Large intestine (tissue), 3 donors: ENCODE measurements at regions not wholly inside any gene's neighbourhood (a gene's known extent, or its start where the extent isn't known, plus 50 kb on each side); places are given as distances from the start of the nearest gene placed in this dataset.
A peak's percentile ranks its signal among the peaks of the same experiment; 100 is the strongest.

ENCODE experiments used
- DNase-seq, 2 donors: peaks; one replicate each; pipeline versions ENCODE4 v3.0.0 to v3.0.0-alpha.2; 2013
- H3K27ac ChIP-seq: one replicate; pipeline ENCODE4 v1.5.1; 2013; ENCODE audit warnings: low read length
- H3K27me3 ChIP-seq: 2 replicates; pipeline ENCODE4 v1.6.1; 2013; ENCODE audit warnings: low read length; ENCODE audit not compliant: control insufficient read depth, insufficient read depth
- H3K36me3 ChIP-seq: 2 replicates; pipeline ENCODE4 v1.6.1; 2013; ENCODE audit warnings: low read length; ENCODE audit not compliant: control insufficient read depth, insufficient read depth
- H3K4me1 ChIP-seq: one replicate; pipeline ENCODE4 v1.6.1; 2013; ENCODE audit warnings: low read length; ENCODE audit not compliant: control insufficient read depth, insufficient read depth
- H3K4me3 ChIP-seq: one replicate; pipeline ENCODE4 v1.5.1; 2013; ENCODE audit warnings: low read length
- H3K9me3 ChIP-seq: one replicate; pipeline ENCODE4 v1.6.1; 2013; ENCODE audit warnings: mild to moderate bottlenecking, low read depth, low read length, moderate library complexity; ENCODE audit not compliant: control insufficient read depth
- WGBS: methylation state at CpG from one replicate; pipeline ENCODE4 v1.1.5; 2013; ENCODE audit warnings: low lambda C conversion rate; ENCODE audit not compliant: insufficient coverage; 5-methylcytosine and 5-hydroxymethylcytosine counted together

DNA sequence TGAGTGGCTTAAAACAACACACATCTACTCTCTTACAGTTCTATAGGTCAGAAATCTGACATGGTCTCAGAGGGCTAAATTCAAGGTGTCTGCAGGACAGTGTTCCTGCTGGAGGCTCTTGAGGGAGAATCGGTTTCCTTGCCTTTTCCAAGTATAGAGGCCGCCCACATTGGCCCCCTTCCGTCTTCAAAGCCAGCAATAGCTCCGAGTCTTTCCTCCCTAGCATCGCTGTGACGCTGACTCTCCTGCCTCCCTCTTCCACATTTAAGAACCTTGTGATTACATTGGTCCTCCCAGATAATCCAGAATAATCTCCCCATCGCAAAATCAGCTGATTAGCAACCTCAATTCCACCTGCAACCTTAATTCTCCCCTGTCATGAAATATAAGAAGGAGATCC is 81.3 kb upstream of the IER5L start:
- no CpG with 5 or more reads among the region's 7 CpGs for WGBS
- Histone ChIP-seq H3K9me3 (peaks cover 5% of the 10 kb centered on the region), H3K27me3 (peaks cover 38% of the 10 kb centered on the region), H3K36me3 (no peaks in the 10 kb centered on the region), H3K27ac (no peak overlapping the region), H3K4me3 (no peak overlapping the region), H3K4me1 (peaks cover 5% of the 10 kb centered on the region)
- DNase-seq, result no peak

DNA sequence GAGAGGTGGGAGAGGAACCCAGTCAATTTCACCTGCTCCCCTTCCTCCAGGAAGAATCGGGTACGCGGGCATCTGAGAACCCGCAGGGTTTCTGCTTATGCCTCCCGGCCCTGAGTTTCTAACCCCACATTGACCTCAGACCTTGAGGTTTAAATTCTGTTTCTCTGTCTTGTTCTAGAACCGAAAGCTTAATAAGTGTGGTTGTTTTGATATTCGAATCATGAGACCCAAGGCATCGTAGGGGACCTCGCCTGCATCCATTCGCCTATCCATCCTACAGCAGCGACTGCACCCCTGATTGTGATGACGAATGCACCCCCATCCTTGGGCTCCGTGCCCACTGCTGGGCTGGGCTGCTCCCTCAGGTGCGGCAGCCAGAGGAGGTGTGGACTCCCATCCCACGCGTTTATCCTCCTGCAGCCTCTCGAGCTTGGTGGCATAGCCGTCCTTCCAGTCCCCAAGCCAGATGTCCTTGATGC is 80.8 kb upstream of the IER5L start:
- H3K27ac ChIP-seq, result no peak overlapping the region
- DNase-seq, result no peak
- H3K9me3 ChIP-seq, result peaks cover 5% of the 10 kb centered on the region
- no peaks in the 10 kb centered on the region for H3K36me3 ChIP-seq
- peaks cover 43% of the 10 kb centered on the region for H3K27me3 ChIP-seq
- no peak overlapping the region for H3K4me3 ChIP-seq
- peaks cover 5% of the 10 kb centered on the region for H3K4me1 ChIP-seq
- no CpG with 5 or more reads among the region's 18 CpGs for WGBS

DNA sequence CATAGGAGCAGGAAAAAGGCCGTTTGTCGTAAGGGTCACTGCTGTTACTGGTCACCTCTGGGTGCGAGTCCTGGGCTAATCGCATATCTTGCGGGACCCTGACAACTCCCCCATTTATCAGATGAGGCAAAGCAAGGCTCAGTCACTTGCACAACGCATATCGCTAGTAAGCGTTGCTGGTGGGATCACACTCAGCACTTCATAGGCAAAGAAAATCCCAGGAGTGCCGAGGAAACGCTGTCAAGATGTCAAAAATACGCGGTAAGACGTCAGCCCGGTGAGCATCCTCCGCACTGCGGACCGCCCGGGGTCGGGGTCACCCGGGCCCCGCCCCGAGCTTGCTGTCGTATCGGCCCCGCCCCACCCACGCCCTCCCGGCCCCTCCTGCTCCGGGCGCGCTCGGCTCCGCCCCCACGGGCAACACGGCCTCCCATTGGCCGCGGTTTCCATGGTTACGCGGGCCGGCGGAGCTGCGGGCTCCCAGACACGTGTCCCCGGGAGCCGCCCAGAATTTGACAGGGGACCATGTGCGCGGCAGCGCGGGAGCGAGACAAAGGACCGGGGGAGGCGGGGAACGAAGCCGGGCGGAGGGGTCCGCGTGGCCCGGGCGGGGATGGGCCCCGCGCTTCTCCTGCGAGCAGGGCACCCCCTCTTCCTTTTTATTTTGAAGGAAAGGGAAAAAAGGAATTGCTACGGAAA is 80.2 kb upstream of the IER5L start:
- H3K4me1 ChIP-seq, result peaks cover 5% of the 10 kb centered on the region

DNA sequence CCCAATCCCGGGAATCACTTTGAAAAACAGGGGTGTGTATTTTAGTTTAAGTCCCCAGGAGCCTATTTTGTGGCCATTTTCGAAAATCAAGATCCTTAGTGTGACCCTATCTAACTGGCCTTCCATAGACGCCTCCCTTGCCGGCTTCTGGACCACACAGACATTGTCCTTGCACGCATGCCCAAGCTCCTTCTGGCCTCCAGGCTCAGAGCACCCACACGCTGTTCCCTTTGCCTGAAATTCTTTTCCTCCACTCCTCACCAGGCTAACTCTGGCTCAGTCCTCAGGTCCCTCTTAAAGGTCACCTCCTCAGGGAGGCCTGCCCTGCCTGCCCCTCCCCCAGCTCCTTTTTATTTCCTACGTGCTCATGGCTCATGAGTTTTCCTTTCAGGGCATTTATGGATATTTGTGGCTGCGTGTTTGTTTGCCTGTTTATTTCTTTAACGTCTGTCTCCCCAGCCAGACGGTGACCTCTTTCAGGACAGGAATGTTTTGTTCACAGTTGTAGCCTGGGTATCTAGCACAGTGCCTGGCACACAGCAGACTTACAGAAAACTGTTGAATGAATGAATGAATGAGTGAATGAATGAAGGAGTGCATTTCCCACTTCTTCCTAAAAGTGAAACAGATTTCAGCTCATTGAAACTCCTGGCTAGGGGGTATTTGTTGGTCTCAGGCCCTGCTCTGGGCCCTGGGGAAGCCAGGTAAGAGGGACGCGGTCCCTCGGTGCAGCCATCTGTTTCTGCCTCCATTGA is 79.1 kb upstream of the IER5L start:
- H3K4me3 ChIP-seq, result no peak overlapping the region
- no peak overlapping the region for H3K27ac ChIP-seq
- DNase-seq, result no peak
- H3K36me3 ChIP-seq, result no peaks in the 10 kb centered on the region
- H3K9me3 ChIP-seq, result peaks cover 5% of the 10 kb centered on the region
- H3K4me1 ChIP-seq, result peaks cover 5% of the 10 kb centered on the region
- no CpG with 5 or more reads among the region's 13 CpGs for WGBS
- peaks cover 48% of the 10 kb centered on the region for H3K27me3 ChIP-seq

More for the DNA sequence above, 80.2 kb upstream of the IER5L start:
- H3K27ac ChIP-seq, result no peak overlapping the region
- H3K4me3 ChIP-seq, result no peak overlapping the region
- peak; percentile 78 to 79 for DNase-seq
- no CpG with 5 or more reads among the region's 62 CpGs for WGBS
- peaks cover 5% of the 10 kb centered on the region for H3K9me3 ChIP-seq
- H3K27me3 ChIP-seq, result peaks cover 48% of the 10 kb centered on the region
- H3K36me3 ChIP-seq, result no peaks in the 10 kb centered on the region

DNA sequence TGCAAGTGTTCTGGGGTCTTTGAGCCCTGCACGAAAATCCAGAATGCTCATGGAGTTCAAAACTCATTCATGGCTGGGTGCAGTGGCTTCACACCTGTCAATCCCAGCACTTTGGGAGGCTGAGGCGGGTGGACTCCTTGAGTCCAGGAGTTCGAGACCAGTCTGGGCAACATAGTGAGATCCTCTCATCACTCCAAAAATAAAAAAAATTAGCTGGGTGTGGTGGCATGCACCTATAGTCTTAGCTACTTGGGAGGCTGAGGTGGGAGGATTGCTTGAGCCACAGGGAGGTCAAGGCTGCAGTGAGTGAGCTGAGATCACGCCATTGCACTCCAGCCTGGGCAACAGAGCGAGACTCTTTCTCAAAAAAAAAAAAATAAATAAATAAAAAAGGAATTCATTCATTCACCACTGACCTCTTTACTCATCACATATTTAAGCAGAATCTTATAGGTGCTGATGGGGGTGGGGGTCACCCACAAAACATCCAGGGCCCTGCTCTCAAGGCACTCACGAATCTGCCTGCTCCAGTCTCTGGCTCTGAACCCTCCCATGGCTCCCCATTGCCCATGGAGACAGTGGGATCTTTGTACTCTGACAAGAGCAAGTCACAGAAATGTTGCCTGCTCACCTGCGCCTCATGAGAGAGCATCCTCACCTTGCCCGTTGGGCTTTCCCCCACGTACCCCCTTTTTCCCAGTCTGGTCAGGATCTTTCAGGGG is 76.7 kb upstream of the IER5L start:
- no CpG with 5 or more reads among the region's 9 CpGs for WGBS

DNA sequence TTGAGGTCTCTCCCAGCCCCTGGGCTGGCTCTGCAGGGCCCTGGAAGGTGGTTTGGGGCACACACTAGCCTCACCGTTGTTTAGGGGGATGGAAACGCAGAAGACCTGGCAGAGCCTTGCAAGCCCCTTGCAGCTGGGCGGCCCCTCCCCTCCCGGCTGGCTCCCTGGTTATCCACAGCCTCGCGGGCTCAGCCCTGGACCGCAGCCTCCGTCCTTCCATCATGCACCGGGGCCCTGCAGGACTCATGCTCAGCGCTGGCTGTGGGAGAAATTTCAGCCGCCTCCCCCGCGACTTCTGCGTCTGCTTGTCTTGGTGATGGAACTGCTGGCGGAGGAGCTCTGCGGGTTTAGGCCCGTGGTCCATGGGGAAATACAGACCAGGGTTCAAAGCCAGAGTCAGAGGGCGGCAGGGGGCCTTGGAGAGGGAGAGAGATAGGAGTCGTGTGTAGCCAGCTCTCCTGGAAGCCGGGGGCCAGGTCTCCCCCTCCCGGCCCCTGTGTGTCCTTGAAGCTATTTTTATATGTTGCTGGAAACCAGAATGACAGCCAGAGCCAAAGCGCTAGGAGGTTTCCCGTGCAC is 75.8 kb upstream of the IER5L start:
- no peaks in the 10 kb centered on the region for H3K36me3 ChIP-seq
- no peak overlapping the region for H3K4me3 ChIP-seq
- H3K9me3 ChIP-seq, result peaks cover 5% of the 10 kb centered on the region
- DNase-seq, result no peak
- peaks cover 4% of the 10 kb centered on the region for H3K4me1 ChIP-seq
- no peak overlapping the region for H3K27ac ChIP-seq
- WGBS, result no CpG with 5 or more reads among the region's 23 CpGs
- peaks cover 37% of the 10 kb centered on the region for H3K27me3 ChIP-seq

More for the DNA sequence above, 76.7 kb upstream of the IER5L start:
- no peak for DNase-seq
- Histone ChIP-seq H3K4me1 (peaks cover 5% of the 10 kb centered on the region), H3K27me3 (peaks cover 44% of the 10 kb centered on the region), H3K9me3 (peaks cover 5% of the 10 kb centered on the region), H3K4me3 (no peak overlapping the region), H3K27ac (no peak overlapping the region), H3K36me3 (no peaks in the 10 kb centered on the region)

DNA sequence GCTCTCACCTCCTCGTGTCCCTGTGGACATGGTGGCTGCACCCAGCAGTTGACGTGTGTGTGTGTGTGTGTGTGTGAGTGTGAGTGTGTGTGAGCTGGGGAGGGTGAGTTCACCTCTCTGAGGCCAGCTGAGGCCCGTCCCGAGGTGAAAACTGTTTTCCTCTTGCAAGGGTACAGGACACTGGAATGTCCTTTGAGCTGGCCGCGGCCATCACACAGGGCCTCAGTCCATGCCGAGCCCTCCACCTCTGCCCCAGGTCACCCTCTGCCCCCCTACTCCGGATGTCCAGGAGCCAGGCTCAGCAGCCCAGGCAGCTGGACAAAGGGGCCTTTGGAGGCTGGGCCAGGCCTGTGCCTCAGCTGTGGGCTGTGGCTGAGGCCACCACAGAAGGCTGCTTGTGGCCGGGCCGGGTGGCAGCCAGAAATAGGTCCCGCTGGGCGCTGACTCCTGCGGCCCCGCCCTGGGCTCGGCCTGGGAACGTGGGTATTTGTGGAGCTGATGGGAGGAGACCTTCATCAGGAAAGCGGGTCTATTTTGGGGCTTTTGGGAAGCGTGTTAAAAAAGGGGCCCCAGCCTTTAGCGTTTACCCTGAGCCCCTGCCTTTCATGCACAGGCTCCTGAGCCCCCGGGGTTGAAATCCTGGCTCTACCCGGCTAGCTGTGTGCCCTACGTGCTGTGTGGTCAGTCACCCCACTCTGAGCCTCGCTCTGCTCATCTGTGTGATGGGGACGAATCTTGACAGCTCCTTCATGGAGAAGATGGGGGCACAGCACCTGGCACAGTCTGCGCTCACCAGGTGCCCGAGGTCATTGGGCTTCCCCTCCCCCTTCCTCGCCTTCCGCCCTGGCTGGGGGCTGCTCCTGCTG is 75.1 kb upstream of the IER5L start:
- Histone ChIP-seq H3K4me3 (no peak overlapping the region), H3K9me3 (peaks cover under 1% of the 10 kb centered on the region), H3K27ac (no peak overlapping the region), H3K27me3 (peaks cover 31% of the 10 kb centered on the region), H3K36me3 (no peaks in the 10 kb centered on the region), H3K4me1 (no peaks in the 10 kb centered on the region)
- WGBS, result no CpG with 5 or more reads among the region's 28 CpGs
- DNase-seq, result no peak

DNA sequence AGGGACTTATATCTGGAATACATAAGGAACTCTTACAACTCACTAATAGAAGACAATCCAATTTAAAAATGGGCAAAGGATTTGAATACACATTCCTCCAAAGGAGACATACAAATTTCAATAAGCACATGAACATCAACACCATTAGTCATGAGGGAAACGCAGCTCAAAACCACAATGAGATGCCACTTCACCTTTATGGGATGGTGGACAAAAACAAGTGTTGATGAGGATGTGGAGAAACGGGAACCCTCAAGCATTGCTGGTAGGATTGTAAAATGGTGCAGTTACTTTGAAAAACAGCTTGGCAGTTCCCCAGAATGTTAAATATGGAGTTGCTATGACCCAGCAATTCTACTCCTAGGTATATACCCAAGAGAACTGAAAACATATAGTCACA is 72.7 kb upstream of the IER5L start:
- no peak overlapping the region for H3K27ac ChIP-seq
- H3K4me3 ChIP-seq, result no peak overlapping the region
- WGBS, result no CpG with 5 or more reads among the region's 2 CpGs
- H3K36me3 ChIP-seq, result no peaks in the 10 kb centered on the region
- no peaks in the 10 kb centered on the region for H3K9me3 ChIP-seq
- no peaks in the 10 kb centered on the region for H3K4me1 ChIP-seq
- H3K27me3 ChIP-seq, result peaks cover 16% of the 10 kb centered on the region
- DNase-seq, result no peak

DNA sequence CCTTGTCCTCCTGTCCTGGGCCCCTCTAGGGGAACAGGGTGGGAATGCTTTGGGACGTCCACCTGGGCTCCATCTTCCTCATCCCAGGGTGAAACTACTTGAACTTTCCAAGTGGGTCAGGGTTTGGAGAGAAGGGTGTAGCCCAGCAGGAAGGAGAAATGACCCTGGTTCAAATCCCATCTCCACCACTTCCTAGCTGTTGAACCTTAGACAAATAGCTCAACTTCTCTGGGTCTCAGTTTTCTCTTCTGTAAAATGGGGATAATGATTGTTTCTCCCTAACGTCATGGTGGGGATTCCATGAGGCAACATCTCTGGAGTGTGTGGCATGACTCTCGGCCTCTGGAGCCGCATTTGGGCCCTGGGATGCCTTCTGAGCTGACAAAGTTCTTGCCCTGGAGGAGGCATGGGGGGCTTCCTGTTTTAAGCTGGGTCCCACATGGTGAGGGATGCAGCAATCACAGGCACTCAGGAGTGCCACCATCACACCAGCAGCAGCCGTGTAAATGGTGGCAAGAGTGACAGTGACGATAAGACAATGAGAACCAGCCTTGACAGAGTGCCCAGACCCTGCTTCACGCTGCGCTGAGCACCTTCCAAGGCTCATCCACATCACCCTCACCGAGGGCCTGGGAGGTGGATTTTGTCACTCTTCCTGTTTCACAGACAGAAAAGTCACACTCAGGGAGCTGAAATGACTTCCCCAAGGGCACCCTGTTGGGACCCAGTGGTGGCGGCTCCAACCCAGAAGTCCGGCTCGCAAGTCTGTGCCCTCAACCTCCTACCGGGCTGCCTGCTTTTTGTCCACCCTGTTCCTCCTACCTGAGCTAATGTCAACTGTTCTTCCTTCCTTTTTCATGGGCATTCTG is 69.5 kb upstream of the IER5L start:
- no peak for DNase-seq

More for the DNA sequence above, 69.5 kb upstream of the IER5L start:
- Histone ChIP-seq H3K4me3 (no peak overlapping the region), H3K9me3 (no peaks in the 10 kb centered on the region), H3K27ac (no peak overlapping the region), H3K27me3 (no peaks in the 10 kb centered on the region), H3K4me1 (no peaks in the 10 kb centered on the region), H3K36me3 (no peaks in the 10 kb centered on the region)
- WGBS, result no CpG with 5 or more reads among the region's 13 CpGs
